Stimulated activated CD8-positive, alpha-beta memory T cell treated with anti-CD3 and anti-CD28 coated beads, Interleukin-15, amount 100 ng/mL, for 4 hours (primary cell): ENCODE measurements at regions not wholly inside any gene's neighbourhood (a gene's known extent, or its start where the extent isn't known, plus 50 kb on each side); places are given as distances from the start of the nearest gene placed in this dataset.

Source experiments
- DNase-seq, 2 donors: peaks; one replicate each; pipeline ENCODE4 v3.0.0-alpha.2; 2020; ENCODE audit warnings: low read depth in 2 of 2

DNA sequence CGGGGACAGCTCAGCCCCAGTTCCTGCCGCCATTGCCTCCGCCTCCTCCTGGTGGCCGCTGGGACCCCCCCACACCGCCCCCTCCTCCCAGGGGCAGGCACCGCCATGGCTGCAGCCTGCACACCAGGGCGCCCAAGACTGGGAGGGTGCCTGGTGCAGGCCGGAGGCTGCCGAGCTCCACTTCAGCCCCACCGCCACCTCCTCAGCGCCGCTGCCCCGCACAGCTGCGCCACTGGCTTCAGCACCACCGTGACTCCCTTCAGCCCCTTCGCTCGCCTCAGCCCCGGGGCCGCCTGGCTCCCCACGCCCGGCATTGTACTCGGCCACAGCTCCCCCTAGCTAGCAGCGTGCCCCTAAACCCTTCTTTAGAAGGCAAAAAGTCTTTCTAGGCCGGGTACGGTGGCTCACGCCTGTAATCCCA is 131.1 kb downstream of the CRYBB2 start:
- no peak for DNase-seq

GRCh38 chr22:25351631-25352293 is 132.3 kb downstream of the CRYBB2 start:
- no peak for DNase-seq

GRCh38 chr22:25352294-25352680 is 132.8 kb downstream of the CRYBB2 start:
- no peak for DNase-seq

DNA sequence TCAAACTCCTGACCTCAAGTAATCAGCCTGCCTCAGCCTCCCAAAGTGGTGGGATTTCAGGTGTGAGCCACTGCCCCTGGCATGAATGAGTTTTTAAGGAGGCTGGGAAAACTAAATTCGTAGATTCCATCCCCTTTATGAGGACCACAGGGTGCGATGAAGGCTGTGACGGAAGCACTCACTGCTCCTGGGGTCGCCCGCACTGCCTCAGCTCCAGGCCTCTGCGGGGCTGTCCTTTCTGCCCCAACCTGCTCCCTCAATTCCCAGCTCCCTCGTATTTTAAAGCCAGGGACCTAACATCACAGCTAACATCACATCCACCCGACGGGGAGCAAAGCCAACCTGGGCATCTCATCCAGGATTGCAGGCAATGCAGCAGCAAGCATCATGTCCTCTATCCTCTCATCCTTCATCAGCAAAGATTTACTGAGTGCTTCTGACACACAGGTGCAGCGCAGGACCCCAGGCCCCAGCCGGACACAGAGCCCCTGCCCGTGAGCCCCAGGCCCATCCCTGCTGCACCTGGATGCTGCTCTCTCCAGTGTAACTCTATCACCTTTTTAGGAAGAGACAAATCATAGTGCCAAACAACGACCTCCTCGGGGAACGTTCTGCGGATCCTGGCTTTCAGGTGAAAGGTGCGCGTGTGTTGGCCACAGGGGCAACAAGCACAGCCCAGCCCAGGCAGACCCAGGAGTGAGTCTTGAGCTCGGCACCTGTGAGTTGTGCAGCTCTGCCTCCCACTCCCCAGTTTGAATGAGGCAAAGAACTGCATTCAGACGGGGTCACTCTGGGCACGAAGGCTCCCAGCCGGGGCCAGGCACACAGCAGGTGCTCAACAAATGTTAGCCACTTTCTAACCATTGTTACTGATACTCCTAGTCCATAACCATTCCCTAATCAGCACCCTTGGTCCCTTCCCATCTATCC is 134.3 kb downstream of the CRYBB2 start:
- no peak for DNase-seq

- no peak for DNase-seq
Observed at GRCh38 chr22:25354456-25354855, 135.0 kb downstream of the CRYBB2 start.

DNA sequence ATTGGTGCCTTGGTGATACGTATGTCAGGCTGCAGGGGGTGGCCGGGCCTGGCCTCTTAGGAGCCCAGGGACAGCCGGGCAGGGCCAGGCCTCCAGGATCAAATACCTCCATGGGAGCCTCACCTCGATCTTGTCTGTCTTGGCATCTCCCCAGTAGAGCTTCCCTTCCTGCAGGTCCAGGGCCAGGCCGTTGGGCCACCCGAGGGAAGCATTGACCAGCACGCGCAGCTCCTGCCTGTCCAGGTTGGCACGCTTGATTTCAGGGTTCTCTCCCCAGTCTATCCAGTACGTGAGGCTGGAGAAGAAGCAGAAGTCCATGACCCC is 137.7 kb downstream of the CRYBB2 start:
- DNase-seq, result no peak

DNA sequence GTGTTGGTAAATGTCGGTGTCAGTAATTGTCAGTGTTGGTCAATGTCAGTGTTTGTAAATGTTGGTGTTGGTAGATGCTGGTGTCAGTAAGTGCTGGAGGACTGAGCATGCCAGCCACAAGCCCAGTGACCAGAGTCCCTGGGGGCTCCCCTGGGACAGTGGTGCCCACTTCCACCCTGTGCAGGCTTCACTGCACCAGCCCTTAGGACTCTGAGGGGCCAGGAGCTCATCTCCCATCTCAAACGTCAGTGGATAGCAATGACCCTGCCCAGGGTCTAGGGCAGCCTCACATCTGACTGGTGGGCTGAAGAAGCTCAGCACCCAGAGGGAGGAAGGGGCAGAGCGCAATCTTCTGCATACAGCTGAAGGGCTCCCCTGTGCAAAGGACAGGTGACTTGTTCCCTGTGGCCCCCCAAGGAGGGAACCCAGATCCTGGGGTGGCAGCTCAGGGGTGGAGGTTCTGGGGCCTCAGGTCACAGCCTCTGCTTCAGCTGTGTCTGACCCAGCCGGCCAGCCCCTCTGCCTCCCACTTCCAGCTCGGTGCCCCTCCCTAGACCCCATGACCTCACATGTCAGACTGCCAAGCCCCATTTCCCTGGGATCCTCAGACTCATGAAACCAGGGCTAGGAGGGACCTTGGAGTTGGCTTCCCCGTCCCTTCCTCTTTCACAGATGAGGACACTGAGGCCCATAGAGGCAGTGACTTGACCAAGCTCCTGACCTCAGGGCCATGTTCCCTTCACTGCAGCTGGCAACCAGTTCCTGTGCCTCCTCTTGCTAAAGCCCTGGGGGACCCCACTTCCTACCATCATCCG is 138.4 kb downstream of the CRYBB2 start:
- no peak for DNase-seq

- DNase-seq, result no peak
Observed at GRCh38 chr22:25358421-25359170, 139.2 kb downstream of the CRYBB2 start.

GRCh38 chr22:25359601-25360261 is 140.3 kb downstream of the CRYBB2 start:
- no peak for DNase-seq

DNA sequence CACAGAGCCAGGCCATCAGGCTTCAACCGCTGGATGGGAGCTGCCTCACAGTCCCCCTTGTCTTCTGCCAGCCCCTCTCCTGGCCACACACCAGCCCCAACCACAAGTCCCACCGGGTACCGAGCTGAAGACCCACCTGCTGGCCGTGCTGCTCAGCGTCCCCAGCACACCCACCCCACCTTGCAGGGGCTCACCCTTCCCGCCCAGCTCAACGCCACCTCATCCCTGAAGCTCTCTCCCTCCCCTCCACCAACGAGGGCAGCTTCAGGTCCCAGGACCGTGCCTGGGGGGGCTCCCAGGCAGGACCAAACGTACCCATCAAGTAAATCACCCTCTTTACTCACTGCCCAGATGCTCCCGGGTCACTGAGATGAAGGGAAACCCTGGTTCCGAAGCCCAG is 141.0 kb downstream of the CRYBB2 start:
- DNase-seq, result no peak

- no peak for DNase-seq
Observed at GRCh38 chr22:25360891-25361645, 141.6 kb downstream of the CRYBB2 start.

- DNase-seq, result no peak
Observed at GRCh38 chr22:25361899-25362214, 142.4 kb downstream of the CRYBB2 start.

- peak; percentile 13 to 34 for DNase-seq
Observed at GRCh38 chr22:25362215-25362882, 142.9 kb downstream of the CRYBB2 start.

DNA sequence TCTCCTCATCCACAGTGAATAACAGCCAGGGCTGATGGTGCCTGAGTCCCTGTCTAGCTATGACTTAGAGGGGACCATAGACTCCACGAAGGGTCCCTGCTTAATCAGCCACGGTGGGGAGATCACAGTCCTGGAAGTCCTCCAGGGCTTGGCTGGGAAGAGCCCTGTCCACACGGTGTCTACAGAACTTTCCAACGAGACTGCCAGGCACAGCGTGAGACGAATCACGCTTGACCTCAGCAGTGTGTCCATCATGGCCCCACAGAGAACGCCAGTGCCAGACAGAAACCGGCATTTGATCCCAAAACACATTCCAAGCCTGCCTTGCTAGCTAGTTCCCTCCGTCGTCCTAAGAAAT is 143.4 kb downstream of the CRYBB2 start:
- no peak for DNase-seq

DNA sequence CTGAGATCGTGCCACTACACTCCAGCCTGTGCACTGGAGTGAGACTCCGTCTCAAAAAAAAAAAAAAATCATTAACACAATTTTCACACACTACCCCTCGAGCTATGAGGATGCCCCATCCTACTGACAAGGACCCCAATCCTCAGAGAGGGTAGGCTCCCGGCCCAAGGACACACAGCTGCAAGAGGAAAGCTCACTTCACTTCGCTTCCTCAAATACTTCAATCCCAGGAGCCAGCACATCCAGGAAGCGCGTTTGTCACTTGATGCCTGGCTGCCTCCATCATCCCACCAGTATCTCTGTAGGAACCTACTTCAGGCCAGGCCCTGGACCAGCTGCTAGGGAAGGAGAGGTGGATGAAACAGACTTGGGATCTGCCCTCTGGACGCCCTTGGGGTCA is 144.0 kb downstream of the CRYBB2 start:
- DNase-seq, result no peak

DNA sequence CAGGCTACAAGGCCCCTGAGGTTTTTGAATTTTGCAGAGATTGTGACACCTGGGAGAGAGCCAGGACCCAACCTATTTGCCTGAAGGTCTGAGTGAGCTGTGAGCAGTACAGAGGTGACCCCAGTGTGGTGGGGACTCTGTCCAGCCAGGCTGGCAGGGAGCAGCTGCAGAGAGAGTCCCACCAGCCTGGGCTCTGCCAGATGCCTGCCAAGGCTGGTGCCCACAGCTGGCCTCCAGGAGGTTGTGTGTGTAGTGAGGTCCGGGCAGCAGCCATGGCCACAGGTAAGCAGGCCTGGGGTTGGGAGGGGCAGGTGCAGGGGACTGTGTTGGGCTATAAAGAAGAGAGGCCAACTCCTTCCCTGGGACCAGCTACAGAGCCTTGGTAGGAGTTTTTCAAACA is 144.8 kb downstream of the CRYBB2 start:
- DNase-seq, result no peak

DNA sequence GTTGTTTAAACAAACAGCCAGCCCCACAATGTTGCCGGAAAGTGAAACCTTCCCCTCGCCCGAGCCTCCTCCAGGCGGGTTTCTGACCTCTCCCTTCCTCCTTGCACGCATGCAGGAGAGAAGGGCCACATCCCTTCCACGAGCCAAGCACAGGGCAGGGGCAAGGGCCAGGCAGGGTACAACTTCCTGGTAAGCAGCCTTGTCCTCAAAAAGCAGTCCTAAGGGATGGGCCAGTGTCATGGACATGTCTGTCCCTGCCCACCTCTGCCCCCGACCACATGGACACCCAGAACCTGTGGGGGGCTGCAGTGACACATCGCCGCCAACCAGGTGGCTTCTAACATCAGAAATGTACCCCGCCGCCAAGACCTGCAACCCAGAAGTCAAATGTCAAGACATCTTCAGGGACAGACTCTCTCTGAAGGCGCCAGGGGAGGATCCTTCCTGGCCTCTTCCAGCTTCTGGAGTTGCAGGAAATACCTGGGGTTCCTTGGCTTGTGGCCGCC is 145.3 kb downstream of the CRYBB2 start:
- no peak for DNase-seq

GRCh38 chr22:25365491-25366261 is 146.2 kb downstream of the CRYBB2 start:
- no peak for DNase-seq

DNA sequence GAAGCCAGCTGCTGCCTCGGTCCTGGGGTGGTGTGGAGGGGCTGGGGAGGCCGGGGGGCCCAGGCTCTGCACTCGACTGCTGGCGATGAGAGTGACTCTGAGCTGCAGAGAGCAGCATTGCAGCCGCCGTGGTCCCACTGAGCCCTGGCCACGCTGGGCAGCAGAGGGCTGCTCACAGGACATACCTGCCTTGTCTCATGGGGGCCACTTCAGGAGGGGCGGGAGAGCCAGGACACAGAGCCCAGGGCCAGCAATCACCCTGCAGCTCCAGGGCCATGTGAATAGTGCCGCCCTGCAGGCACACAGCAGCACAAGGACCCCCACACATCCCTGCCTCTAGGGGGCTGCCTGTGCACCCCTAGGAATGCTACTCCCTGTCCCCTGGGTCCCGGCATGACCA is 147.0 kb downstream of the CRYBB2 start:
- no peak for DNase-seq
